ENCODE measurements at regions not wholly inside any gene's neighbourhood (a gene's known extent, or its start where the extent isn't known, plus 50 kb on each side); places are given as distances from the start of the nearest gene placed in this dataset.

- Histone ChIP-seq H3K23ac (ENCODE audit: insufficient read length) (no peak overlapping the region), H2BK20ac (ENCODE audit: low read length) (no peak overlapping the region), H3K27me3 (replicated peaks in 1 of 4; ENCODE audit: control insufficient read depth in 3 of 4, extremely low read depth in 1 of 4, insufficient read depth in 3 of 4, low read length in 3 of 4) (no peaks in the 10 kb centered on the region), H2BK15ac (ENCODE audit: low read length) (no peak overlapping the region), H3K18ac (ENCODE audit: extremely low read depth, low read length) (no peak overlapping the region), H3K56ac (replicated peaks; ENCODE audit: insufficient read length, low read depth, low read length) (no peak overlapping the region), H3K79me1 (ENCODE audit: low read depth, low read length) (no peaks in the 10 kb centered on the region), H4K5ac (ENCODE audit: insufficient read length, low read depth, low read length) (no peak overlapping the region), H2AFZ (ENCODE audit: low read length) (no peak overlapping the region), H3K4me1 (replicated peaks in 1 of 4; ENCODE audit: control insufficient read depth in 3 of 4, insufficient read depth in 4 of 4, low read length in 3 of 4) (no peaks in the 10 kb centered on the region), H2BK120ac (replicated peaks; ENCODE audit: low read depth, low read length) (no peak overlapping the region), H4K8ac (ENCODE audit: extremely low read depth, insufficient read depth, low read length) (no peak overlapping the region), H3K4me3 (ENCODE audit: extremely low read depth in 1 of 4, insufficient read depth in 2 of 4, low read depth in 3 of 4, low read length in 4 of 4) (no peak overlapping the region), H3K36me3 (ENCODE audit: control insufficient read depth in 2 of 4, insufficient read depth in 4 of 4, low read length in 3 of 4) (0 out of 8 replicates have a peak, but pooled peaks cover 0 to 4% (median 0%) of the 10 kb centered on the region in 4 experiments), H4K20me1 (replicated peaks in 1 of 2; ENCODE audit: control insufficient read depth in 1 of 2, insufficient read depth in 2 of 2, low read length in 2 of 2) (no peaks in the 10 kb centered on the region), H3K4ac (replicated peaks; ENCODE audit: insufficient read length, low read depth, low read length) (no peak overlapping the region), H3K14ac (ENCODE audit: insufficient read length) (no peak overlapping the region), H3K9ac (replicated peaks in 1 of 4; ENCODE audit: extremely low read depth in 1 of 4, low read depth in 3 of 4, low read length in 3 of 4) (no peak overlapping the region), H2BK5ac (ENCODE audit: low read depth, low read length) (no peak overlapping the region), H3K9me3 (ENCODE audit: insufficient read depth in 2 of 2, low read depth in 1 of 2, low read length in 1 of 2) (no peaks in the 10 kb centered on the region), H3K23me2 (ENCODE audit: low read depth, low read length) (no peaks in the 10 kb centered on the region), H2AK5ac (ENCODE audit: low read depth, low read length) (no peak overlapping the region), H3K27ac (ENCODE audit: low read depth, low read length) (no peak overlapping the region), H3K79me2 (ENCODE audit: control insufficient read depth in 1 of 2, insufficient read depth in 2 of 2, low read length in 2 of 2) (no peaks in the 10 kb centered on the region), H2BK12ac (ENCODE audit: low read depth, low read length) (no peak overlapping the region), H4K91ac (replicated peaks; ENCODE audit: insufficient read length, low read length) (no peak overlapping the region), H3K4me2 (ENCODE audit: insufficient read depth in 1 of 2, low read depth in 2 of 2, low read length in 2 of 2) (no peak overlapping the region)
- FAIRE-seq: no peak
- ChIA-PET CTCF (ENCODE audit: partially characterized antibody) (no interaction called here), POLR2A (ENCODE audit: partially characterized antibody) (no interaction called here)
- DNase-seq (ENCODE audit: low read depth in 1 of 2, low spot score in 2 of 2): no peak
- 80% methylated on average over 1 of the region's 1 CpG; no CpG with 5 or more reads in 1 of the 2 experiments for WGBS, 2 experiments (ENCODE audit: extremely low coverage in 1 of 2, insufficient coverage in 1 of 2, insufficient read length in 1 of 2, insufficient replicate concordance in 2 of 2, low coverage in 1 of 2, low lambda C conversion rate in 2 of 2, missing lambda C conversion rate in 1 of 2)
- TF ChIP-seq USF2 (IDR thresholded peaks at IDR 0.05; ENCODE audit: low read length): no peak
- TF ChIP-seq YY1 (IDR thresholded peaks at IDR 0.05; ENCODE audit: low read depth, low read length): no peak
- TF ChIP-seq CTCF (IDR thresholded peaks at IDR 0.05; ENCODE audit: control extremely low read depth in 1 of 3, insufficient read depth in 1 of 3, low read depth in 1 of 3, low read length in 3 of 3): no peak
- no peak for TF ChIP-seq CBX8 (IDR thresholded peaks at IDR 0.05; ENCODE audit: borderline replicate concordance, low read depth, low read length)
- no peak for TF ChIP-seq BRCA1 (IDR thresholded peaks at IDR 0.05; ENCODE audit: low read depth, low read length)
- TF ChIP-seq ATF2 (IDR thresholded peaks at IDR 0.05; ENCODE audit: low read length): no peak
- TF ChIP-seq PHF8 (conservative IDR thresholded peaks at IDR 0.05; ENCODE audit: low read depth, low read length): no peak
- TF ChIP-seq SP1 (IDR thresholded peaks at IDR 0.05; ENCODE audit: low read depth, low read length): no peak
- TF ChIP-seq TEAD4 (IDR thresholded peaks at IDR 0.05; ENCODE audit: low read depth, low read length): no peak
These were observed 92.3 kb upstream of the TFPI start for GRCh38 chr2:187646556-187646955.

Measured in H1 (cell line).